GM18951 (cell line): ENCODE measurements at regions not wholly inside any gene's neighbourhood (a gene's known extent, or its start where the extent isn't known, plus 50 kb on each side); places are given as distances from the start of the nearest gene placed in this dataset.

Source experiments
- POLR2A ChIP-seq: IDR thresholded peaks from 4 replicates; pipeline ENCODE4 v1.6.1; 2011; ENCODE audit warnings: mild to moderate bottlenecking; ENCODE audit not compliant: insufficient read length, insufficient read depth; ENCODE audit errors: extremely low read depth
- in situ Hi-C: fragments of 300-500 bp; cut with MboI; formaldehyde crosslinking; loops from one replicate; pipeline ENCODE4 v1.12.0; 2022; ENCODE audit warnings: low sequenced_read_pairs, mixed read lengths, inconsistent platforms; ENCODE audit not compliant: unreplicated experiment

DNA sequence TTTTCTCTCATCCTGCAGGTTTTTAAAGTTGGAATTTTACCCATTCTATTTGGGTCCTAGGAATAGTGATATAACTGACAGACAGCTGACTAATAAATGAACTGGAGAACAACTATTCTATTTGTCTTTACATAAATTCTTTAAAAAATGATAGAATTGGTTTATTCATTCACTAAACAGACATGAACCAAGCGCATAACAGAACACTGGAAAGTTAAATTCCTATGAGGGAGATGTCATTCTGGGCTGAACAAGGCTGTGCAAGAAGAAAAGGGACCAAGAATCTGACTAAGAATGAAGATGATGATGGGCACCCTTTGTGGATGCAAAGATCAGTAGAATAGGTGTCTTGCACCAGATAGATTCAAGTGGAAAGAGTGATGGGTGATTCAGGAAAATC lies 256.3 kb upstream of the SASH1 start:
- in situ Hi-C loops, result no loop called here
- no peak for TF ChIP-seq POLR2A

DNA sequence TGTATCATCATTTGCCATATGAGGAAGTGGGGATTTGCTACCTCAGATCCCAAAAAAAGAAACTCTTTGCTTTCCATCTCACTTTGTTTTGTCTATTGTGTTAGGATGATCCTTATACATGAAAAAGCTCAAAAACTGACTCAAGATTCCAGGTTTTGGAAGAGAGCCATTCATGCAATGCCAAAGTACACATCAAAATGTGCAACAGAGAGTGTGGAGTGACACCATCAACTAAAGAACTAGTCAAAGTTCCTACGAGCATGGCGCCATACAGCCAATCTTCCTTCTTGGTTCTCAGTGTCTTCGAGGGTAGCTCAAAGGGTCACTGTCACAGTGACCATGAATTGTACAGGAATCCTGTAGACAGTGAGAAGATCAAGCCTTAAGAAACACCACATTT lies 255.8 kb upstream of the SASH1 start:
- in situ Hi-C loops, result no loop called here
- no peak for TF ChIP-seq POLR2A

DNA sequence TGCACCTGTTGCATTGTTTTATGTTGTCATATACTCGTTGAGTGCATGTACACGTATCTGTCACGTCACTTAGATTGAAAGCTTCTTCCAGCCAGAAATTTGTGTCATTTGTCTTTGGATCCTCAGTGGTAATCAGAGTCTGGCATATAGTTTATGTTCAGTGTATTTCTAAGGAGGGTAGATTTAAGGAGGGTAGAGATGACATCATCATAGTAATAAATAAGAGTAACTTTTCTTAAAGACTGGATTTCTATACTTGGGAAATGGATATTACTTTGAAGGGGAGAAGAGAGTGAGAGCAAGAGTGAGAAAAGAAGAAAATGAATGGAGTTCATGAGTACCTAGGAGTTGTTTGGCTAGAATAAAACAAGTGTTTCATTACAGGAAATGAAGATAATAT lies 255.0 kb upstream of the SASH1 start:
- no peak for TF ChIP-seq POLR2A
- in situ Hi-C loops, result no loop called here

DNA sequence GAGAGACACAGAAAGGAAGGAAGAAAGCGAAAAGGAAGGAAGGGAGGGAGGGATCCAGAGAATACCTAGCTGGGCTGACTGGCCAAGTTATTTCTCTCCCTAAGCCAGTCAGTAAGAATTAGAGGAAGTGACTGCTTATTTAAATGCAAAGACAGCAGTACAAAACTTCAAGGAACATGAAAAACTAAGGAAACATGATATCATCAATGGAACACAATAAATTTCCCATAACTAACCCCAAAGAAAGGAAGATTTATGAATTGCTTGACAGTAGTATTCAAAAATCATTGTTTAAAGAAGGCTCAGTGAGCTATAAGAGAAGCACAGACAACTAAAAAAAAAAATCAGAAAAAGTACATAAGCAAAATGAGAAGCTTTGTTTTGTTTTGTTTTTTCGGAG lies 252.3 kb upstream of the SASH1 start:
- no peak for TF ChIP-seq POLR2A
- in situ Hi-C loops, result no loop called here

DNA sequence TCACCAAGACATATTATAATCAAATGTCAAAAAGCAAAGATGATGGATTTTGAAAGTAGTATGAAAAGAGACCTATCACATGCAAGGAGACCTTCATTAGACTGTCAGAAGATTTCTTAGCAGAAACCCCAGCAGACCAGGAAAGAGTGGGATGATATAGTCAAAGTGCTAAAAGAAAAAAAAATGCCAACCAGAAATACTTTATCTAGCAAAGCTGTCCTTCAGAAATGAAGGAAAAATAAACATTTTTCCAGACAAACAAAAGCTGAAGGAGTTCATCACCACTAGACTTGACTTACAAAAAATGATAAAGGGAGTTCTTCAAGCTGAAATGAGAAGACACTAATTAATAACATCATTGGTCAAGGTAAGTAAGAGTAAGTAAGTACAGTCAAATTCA lies 251.2 kb upstream of the SASH1 start:
- TF ChIP-seq POLR2A, result no peak
- in situ Hi-C loops, result no loop called here

DNA sequence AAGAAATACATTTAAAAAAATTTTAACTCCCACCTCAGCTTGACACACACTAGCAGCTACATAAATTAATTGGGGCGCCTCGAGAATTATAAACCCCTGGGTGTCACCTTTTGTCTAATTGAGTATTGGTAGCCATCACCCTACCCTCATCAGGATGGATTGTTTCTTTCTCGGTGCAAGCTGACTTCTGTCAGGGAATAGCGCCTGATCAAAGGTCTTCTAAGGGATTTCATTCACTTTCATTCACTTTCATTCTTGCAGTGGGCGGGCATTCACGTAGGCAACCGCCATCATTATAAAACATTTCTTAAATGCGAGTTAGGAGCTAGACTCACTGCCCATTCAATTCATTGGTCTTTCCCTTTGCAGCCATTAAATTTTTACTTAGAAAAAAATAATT lies 239.2 kb upstream of the SASH1 start:
- in situ Hi-C loops, result no loop called here
- no peak for TF ChIP-seq POLR2A

DNA sequence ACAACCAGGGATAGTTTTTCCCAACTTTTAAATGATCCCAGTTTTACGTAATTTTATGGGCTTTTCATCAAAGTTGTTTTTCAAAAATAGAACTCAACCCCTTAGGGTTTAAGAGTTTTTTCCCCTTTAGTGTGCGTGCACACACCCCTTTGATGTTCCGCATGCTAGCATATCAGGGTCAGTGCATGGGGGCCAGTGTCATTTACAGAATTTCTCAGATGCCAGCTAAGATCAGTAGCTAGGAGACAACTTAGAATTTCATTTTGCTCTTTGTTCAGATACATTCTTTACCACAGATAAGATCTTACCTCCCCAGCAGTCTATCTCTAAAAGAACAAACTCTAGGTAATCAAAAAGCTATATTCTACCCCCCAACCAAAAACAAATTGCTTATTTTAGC lies 238.5 kb upstream of the SASH1 start:
- in situ Hi-C loops, result no loop called here
- no peak for TF ChIP-seq POLR2A

DNA sequence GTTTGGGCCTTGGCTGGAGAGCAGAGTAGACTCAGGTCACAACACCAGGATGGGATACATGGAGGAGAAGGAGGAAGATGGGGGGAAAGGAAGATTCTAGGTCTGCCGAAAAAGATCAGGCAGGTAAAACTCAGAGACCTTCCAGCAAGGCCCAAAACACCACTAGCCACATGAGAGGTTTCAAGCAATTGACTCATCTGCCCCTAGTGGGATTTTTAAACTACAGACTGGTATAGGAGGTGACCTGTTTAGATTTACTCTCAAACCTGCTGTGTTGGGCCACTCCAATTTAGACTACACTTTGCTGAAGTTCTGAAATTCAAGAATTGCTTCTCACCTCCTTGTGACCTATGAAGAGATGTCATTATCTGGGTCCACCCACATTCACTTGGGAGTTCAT lies 236.9 kb upstream of the SASH1 start:
- in situ Hi-C loops, result no loop called here
- no peak for TF ChIP-seq POLR2A

DNA sequence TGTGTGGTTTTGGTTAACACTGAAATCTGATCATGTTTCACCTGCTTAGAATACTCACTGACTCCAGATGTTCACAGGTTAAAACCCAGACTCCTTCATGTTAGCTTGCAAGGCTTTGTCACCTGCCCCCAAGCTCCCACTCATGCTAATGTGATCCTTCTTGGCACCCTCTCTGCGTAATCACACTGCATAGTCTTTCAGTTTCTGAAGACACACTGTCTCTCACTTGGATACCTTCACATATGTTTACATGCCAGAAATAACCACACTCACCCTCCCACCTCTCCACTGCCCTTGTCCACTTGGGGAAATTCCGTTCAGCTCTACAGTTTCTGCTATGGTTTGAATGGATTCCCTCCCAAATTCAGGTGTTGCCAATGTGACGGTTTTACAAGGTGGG lies 234.7 kb upstream of the SASH1 start:
- no peak for TF ChIP-seq POLR2A
- in situ Hi-C loops, result no loop called here

DNA sequence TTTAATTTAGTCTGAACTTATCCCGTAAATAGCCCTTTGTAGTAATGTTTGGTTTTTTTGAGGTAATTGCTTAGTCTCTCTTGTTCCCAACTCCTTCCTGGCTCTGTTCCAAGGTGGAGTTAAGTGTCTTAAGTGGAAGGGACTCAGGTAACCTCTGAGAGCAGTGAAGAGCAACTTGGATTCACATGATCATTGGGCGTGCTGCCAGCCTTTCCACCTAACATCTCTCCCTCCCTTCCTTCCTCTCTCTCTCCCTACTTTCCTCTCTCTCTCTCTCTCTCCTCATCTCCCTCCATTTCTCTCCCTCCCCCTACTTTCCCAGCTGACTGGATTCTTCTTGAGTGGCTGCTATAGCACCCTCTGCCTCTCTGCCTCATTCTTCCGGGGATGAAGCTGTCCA lies 232.9 kb upstream of the SASH1 start:
- in situ Hi-C loops, result no loop called here
- TF ChIP-seq POLR2A, result no peak

DNA sequence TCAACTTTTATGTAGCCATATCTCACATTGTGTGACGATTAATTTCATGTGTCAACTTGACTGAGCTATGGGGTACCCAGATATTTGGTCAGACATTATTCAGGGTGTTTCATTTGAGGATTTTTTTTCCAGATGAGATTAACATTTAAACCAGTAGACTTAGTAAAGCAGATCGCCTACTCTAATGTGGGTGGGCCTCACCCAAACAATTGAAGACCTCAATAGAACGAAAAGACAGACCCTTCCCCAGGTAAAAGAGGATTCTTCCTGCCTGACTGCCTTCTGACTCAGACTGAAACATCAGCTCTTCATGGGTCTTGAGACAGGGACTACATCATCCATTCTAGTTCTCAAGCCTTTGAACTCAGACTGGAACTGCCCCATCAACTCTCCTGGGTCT lies 231.7 kb upstream of the SASH1 start:
- in situ Hi-C loops, result no loop called here
- no peak for TF ChIP-seq POLR2A

DNA sequence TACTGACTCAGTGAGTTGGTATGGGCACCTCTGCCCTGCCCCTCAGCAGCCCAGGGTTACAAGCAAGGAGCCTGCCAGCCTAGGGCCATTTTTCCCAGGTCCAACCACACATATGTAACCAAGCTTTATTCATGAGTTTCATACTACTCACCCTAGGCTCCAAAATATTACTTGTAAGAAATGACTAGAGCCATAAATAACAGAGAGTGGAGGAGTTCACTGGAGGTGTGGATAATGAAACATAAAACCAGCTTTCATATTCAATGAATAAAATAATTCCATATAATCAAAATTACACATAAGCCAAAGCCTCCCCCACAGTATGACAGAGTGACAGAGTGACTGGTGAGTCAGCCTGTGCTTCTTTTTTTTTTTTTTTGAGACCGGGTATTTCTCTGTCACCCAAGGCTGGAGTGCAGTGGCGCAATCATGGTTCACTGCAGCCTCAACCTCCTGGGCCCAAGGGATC lies 229.8 kb upstream of the SASH1 start:
- TF ChIP-seq POLR2A, result no peak
- in situ Hi-C loops, result no loop called here

DNA sequence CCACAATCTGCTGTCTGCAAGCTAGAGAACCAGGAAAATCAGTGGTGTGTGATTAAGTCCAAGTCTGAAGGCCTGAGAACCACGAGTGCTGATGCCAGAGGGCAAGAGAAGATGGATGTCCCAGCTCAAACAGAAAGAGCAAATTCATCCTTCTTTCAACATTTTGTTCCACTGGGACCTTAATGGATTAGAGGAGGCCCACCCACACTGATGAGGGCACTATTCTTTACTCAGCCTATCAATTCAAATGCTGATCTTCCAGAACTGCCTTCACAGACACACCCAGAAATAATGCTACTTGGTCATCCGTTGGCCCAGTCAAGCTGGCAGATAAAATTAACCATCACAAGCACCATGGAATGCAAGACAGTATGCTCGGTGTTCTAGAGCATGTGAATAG lies 226.6 kb upstream of the SASH1 start:
- TF ChIP-seq POLR2A, result no peak
- in situ Hi-C loops, result no loop called here

DNA sequence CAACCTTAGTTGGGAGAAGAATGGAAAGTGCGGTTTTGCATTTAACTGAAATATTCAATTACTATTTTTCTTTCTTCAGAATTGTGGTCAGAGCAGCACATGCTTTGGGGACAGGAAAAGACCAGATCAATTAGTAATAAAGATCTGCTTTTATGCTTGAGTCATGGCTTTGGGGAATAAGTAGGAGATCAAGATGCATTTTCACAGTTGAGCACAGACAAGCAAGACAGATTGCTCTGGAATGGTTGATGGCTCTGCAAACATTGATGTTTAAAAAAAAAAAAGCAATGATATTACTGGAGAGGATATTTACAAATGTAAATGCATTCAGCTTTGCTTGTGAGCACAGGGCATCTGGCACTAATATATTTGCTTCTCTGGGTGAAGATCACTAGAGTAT lies 224.4 kb upstream of the SASH1 start:
- in situ Hi-C loops, result no loop called here
- TF ChIP-seq POLR2A, result no peak

DNA sequence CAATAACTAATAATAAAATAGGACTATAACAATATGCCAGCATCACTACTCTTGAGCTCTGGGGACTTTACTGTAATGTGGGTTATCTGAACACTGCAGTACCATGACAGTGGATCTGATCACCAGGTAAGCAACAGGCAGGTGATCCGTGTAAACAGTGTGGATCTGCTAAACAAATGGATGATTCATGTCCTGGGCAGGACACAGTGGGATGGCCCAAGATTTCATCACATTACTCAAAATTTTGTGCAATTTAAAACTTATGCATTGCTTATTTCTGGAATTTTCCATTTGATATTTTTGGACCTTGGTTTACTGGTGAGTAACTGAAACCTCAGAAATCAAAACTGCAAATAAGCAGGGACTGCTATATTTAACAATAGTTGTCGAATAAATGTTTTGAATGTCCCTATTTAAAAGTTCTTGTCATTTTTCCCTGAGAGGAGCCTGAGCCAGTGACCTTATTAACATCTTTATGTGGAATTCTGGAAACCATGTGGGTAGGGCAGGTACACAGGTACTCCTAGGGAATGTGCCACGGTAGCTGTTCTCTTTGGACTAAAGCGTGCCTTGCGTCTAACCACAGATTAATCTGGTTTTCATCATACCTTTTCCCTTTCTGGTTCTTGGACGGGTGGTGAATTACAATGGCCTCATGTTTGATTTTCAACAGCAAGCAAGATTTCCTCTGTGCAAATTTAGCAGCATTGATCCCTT lies 214.5 kb upstream of the SASH1 start:
- in situ Hi-C loops, result no loop called here

More for the DNA sequence above, 214.5 kb upstream of the SASH1 start:
- TF ChIP-seq POLR2A, result no peak
